Stimulated activated CD4-positive, alpha-beta T cell treated with anti-CD3 and anti-CD28 coated beads, Interleukin-15, amount 100 ng/mL, for 24 hours (primary cell): ENCODE measurements at regions not wholly inside any gene's neighbourhood (a gene's known extent, or its start where the extent isn't known, plus 50 kb on each side); places are given as distances from the start of the nearest gene placed in this dataset.

Experiments
- DNase-seq: peaks from one replicate; pipeline ENCODE4 v3.0.0-alpha.2; 2020

DNA sequence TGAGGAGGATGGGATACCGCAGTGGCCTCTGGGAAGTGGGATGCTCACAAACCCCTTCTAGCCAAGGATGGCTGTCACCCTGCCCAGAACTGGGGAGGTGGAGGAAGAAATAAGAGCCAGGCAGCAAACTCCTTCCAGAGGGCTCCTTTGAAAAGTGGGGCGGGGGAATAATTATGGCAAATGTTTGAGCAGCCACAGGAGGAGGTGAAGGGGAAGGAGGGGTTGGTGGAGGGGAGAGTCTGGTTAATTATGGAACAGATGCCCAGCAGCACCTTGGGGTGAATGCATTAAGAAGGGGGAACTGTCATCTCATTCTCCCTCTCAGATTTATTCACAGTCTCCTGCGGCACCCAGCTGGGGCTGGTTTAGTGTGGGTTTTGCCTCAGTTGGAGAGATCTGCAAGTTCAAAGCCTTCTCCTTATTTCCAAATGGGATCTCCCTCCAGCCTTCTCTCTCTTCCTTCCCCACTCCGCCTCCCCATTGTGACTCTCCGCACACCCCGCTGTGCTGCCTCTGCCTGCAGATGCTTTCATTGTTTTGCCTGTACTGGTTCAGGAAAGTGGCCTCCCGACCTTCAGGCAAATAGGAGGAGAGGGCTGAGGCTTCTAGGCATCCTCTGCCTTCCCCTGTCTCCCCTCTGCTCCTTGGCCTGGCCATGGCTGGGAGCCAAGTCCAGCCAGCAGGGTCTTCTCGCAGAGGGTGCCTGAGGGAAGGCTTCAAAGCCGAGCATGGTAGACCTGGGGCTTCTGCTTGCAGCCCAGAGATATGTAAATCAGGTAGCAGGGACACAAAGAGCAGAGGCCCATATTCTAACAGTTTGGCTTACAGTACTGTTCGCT lies 457.2 kb upstream of the MEX3C start:
- DNase-seq: no peak

DNA sequence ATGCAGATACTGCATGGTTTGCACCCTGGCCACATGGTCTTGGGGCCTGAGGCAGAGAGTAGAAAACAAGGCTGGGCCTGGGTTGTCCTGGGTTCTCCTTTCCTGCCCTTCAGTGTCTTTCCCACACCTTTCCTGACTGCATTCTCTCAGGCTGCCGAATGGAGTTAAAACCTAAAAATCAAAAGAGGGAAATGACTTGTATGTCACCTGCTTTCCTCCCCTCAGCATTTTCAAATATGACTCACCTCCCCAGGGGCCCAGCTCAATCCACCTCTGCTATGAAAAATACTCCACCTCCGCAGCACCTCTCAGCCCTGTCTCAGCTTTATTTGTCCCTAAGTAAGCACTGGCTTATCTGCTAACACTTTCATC lies 457.8 kb upstream of the MEX3C start:
- no peak for DNase-seq

DNA sequence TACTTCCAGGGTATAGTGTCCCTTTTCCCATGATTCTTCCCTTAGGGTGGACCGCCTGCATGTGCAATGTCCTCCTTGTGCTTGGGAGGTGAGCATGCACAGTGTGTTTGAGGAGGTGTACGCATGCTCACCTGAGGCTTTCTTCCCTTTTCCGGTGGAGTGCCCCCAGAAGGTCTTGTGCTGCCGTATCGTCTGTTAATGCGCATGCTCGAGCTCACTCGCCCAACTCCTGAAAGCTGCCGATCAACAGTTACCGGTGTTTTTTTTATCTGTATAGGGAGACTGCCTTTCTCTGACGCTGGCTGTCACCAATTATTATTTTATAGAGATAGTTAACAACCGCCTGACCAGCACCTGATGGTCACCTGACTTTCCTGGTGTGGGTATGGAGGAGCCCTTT lies 458.8 kb upstream of the MEX3C start:
- no peak for DNase-seq

- DNase-seq: no peak
Observed at GRCh38 chr18:51658436-51658835, 461.0 kb upstream of the MEX3C start.

DNA sequence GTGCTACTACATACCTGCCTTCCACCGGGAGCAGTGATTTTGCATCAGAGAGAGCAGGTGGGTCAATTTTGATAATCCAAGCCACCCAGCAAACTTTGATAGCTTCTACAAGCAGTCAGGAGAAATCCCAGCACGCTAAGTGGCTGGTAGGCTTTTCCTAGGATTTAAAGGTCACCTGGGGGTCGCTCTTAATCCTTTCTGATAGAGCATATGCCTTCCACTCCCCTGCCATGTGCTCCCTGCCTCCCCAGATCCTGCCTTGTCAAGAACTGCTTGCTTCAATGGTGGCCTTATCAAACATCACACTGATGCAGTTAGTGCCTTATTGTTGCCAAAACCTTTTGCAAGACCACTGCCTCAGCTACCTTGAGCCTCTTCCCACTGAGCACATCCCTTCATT lies 462.3 kb upstream of the MEX3C start:
- no peak for DNase-seq

DNA sequence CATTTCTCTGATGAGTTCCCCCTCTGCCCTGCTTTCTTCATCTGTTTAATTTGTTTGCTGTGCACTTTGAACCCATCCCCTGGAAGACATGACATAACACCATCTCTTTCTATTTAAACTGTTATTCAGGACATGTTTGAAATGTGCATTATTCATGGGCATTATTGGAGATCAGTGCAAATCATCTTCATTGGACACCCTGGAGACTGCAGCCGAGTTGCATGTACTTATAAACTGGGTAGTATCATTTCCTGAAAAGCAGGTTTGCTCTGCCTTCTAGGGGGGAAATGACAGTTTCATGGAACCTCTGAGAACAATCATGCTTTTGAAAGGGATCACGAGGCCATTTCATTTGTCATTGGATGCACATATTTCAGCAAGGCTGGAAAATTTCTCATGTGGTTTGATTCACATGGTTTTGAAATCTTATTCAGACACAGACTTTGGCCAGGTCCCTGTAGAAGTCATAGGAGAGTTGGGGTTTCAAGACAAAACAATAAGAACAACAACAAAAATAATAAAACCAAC lies 462.8 kb upstream of the MEX3C start:
- no peak for DNase-seq

DNA sequence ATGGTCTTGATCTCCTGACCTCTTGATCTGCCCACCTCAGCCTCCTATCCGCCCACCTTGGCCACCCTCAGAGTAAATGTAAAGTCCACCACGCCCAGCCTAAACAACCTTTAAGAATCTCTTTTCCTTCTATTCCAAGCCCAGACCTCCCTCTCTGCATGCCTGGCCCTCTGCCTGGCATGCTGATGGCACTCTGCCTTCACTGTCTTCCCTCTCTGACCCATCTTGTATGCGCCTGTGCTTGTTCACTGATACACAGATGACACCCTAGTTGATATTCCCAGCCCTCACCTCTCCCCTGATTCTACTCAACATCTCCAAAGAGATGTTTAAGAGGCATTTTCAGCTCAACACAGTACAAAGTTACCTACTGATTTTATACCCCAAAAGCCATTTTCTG lies 466.8 kb upstream of the MEX3C start:
- DNase-seq: no peak

DNA sequence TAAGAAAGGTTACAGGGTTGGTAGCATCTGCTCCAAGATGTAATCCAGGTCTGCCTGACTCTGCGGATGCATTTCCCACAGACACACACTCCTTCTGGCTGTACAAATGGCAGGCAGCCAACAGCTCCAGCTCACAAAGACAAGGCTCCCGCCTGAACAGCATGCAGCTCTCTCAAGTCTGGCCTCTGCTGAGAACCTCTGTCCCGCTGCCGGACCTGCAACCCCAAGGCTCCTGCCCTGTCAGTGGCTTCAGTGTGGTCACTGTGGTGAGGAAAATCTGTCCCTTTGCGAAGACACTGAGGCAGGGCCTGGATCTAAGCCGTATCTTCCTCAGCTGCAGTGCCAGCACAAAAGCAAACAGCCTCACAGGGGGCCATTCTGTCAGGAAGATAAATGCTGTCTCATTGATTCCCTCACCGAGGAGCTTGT lies 469.3 kb upstream of the MEX3C start:
- no peak for DNase-seq

- DNase-seq: peak; percentile 71
Observed at GRCh38 chr18:51668101-51668500, 470.6 kb upstream of the MEX3C start.

- DNase-seq: no peak
Observed at GRCh38 chr18:51668607-51669006, 471.1 kb upstream of the MEX3C start.

- no peak for DNase-seq
Observed at GRCh38 chr18:51686590-51686989, 489.1 kb upstream of the MEX3C start.

- no peak for DNase-seq
Observed at GRCh38 chr18:51687845-51688585, 490.5 kb upstream of the MEX3C start.

DNA sequence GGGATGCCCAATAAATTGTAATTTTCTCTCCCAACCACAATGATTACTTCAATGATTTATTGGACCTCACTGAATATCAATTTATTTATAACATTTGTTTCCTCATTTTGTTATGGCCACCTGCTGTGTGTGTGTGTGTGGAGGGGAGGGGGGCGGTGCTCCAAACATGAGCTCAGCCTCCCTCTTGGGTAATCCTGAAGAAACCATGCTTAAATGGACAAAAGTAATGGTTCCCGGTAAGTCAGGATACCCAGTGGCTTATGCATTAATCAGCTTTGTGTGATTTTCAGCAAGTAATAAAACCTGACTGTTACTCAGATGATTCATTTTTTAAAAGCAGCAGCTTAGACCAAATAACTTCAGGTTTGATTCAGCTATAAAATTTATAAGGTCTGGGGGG lies 495.1 kb upstream of the MEX3C start:
- no peak for DNase-seq

DNA sequence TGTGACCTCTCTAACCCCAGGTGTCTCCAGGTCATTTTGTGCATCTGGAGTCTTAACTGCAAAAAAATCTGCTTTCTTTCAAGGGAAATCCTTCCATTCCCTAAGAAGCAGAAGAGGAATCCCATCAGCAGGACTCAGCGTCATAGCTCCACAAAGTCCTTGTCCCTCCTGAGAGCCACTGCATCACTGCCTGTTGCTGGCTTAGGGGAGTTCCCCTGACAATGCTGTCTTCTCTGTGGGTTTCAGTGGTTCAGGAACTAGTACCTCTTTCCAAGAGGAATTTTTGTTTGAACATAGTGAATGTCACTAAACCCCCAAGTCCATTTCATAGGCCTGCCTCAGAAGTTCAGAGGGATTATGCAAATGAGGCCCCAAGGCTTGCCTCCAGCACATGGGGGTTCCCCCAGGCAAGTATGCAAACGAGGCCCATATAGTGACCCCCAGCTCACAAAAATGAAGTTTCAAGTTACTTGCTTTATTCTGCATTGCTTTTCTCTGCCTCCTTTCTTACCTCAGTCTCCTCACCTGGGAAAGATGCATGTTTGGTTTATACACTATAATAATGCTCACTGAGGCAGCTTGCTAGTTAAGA lies 513.9 kb upstream of the MEX3C start:
- no peak for DNase-seq

DNA sequence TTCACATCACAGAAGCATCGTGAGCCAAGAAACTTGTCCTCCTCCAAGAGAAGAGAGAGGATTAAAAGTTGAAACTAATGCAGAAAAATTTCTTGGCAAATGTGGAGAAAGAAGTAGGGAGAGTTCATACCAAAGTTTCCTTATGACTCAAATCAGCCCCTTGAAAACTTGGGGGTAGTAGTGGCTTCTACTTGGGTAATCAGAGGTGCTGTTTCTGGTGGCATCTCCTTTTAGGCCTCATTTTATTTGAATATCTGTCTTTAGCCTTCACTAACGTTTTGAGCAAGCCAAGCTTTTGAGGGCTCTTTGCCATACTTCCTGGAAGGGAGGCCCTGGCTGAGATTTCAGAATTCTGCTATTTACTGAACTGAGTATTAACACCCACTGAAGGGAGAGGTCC lies 515.3 kb upstream of the MEX3C start:
- no peak for DNase-seq

- no peak for DNase-seq
Observed at GRCh38 chr18:51716277-51716676, 518.8 kb upstream of the MEX3C start.

- DNase-seq: no peak
Observed at GRCh38 chr18:51721388-51721787, 523.9 kb upstream of the MEX3C start.

- no peak for DNase-seq
Observed at GRCh38 chr18:51721996-51722395, 524.5 kb upstream of the MEX3C start.

DNA sequence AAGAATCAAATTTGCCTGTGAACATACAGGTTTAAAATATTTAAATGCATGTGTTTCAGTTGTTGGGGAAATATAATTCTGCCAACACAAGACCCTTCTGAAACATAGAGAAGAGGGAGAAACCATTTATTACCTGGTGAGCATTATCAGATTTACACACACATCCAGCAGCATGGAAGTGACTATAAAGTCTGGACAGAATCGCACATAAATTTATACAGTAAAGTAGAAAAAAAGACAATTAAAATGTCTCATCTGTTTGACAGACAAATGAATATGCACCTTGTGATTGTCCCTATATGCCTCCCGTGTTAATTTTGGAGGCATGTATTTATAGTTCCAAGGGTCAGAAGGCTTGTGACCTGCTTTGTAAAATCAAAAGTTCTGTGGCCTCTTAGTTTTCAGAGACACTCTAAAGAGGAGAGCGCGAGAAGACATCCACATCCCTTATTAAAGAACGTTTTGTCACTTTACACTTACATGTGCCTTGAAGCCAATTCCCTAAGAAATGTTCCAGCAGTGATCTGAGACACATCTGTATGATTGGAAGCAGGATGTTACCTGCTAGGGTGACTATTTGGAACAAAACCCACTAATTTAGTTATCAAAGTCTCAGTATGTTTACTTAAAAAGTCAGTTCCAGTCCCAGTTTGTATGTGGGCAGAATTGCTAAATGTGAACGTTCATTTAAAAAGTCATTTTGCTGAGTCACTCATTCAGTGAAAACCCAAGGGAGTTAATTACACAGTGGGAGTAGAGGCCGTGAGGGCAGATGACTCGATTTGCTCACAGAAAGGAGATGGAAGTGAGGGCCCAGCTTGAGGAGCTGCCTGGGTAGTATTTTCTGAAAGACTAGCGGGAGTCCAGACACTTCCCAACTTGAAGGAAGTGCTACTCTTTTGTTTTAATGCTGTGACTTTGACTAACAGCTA lies 527.6 kb upstream of the MEX3C start:
- no peak for DNase-seq

DNA sequence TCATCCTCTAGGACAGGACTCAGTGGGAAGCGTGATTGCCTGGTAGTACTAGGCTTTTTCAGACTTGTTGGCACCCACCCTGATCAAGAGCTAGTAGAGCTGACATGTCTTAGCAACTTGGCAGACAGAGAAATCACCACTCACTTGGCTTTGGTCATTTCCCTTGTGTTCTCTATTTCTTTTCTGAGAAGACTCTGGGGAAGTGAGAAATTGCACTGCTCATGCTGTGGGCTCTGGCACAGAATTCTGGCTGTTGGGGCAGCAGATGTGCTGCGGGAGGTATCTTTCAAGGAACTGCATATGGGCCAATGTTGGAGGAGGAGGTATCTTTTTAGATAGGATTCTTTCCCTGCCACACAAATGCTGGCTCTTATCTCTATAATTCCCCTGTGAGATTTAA lies 529.1 kb upstream of the MEX3C start:
- DNase-seq: no peak

GRCh38 chr18:51727780-51728179 lies 530.3 kb upstream of the MEX3C start:
- no peak for DNase-seq

GRCh38 chr18:51731070-51731469 lies 533.6 kb upstream of the MEX3C start:
- DNase-seq: no peak

- no peak for DNase-seq
Observed at GRCh38 chr18:51734576-51734975, 537.1 kb upstream of the MEX3C start.
